ENCODE measurements at regions not wholly inside any gene's neighbourhood (a gene's known extent, or its start where the extent isn't known, plus 50 kb on each side); places are given as distances from the start of the nearest gene placed in this dataset.

GRCh38 chr11:113613619-113614018 is 92.5 kb downstream of the TMPRSS5 start:
- no peak for TF ChIP-seq CTCF (IDR thresholded peaks at IDR 0.05; ENCODE audit: insufficient read depth, low read length, severe bottlenecking)
- DNase-seq (ENCODE audit: low read depth): no peak
- FAIRE-seq: no peak
- H3K27me3 ChIP-seq (ENCODE audit: control insufficient read depth, insufficient read depth, low read length): no peaks in the 10 kb centered on the region
- no peaks in the 10 kb centered on the region for H3K36me3 ChIP-seq (ENCODE audit: control insufficient read depth, insufficient read depth, low read length)
- no peak overlapping the region for H3K4me3 ChIP-seq (ENCODE audit: low read depth, low read length)

GRCh38 chr11:113604186-113604585 is 101.9 kb downstream of the TMPRSS5 start:
- Histone ChIP-seq H3K27me3 (ENCODE audit: control insufficient read depth, insufficient read depth, low read length) (no peaks in the 10 kb centered on the region), H3K36me3 (ENCODE audit: control insufficient read depth, insufficient read depth, low read length) (no peaks in the 10 kb centered on the region), H3K4me3 (ENCODE audit: low read depth, low read length) (no peak overlapping the region)
- DNase-seq (ENCODE audit: low read depth) (no peak), FAIRE-seq (no peak)
- TF ChIP-seq CTCF (IDR thresholded peaks at IDR 0.05; ENCODE audit: insufficient read depth, low read length, severe bottlenecking): no peak

DNA sequence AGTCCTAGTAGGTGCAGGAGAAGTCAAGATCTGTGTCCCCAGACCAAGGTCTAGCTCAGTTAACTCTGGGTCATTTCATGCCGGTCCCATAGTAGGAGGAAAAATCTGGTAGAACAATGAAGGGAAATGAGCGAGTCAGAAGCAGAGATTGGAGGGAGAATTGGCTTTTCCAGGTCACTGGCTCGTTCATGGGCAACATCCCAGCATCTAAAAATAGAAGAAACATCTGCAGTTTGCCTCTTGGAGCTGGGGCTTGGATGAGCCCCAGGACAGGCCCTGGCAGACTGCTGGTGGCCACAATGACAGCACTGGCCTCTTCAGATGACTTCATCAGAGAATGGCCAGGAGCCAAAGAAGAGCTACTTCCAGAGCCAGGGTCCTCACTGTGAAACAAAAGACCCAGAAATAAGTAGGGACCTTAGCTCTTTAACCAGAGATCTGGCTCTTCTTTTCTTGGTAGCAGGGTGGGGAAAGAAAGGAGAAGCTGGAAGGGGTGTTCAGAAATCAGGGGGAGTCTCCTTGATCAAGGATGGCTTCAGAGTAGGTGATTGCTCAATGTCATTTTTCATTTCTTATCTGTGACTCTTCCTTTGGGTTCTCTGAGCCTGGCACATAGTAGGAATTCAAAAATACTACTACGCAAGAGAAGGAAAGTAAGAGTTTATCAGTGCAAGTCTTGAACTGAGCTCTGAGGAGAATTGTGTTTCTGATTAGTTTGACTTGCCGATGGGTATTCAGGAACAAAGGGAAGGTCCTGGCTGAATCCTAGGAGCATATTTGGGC is 102.6 kb downstream of the TMPRSS5 start:
- no peaks in the 10 kb centered on the region for H3K27me3 ChIP-seq (ENCODE audit: control insufficient read depth, insufficient read depth, low read length)
- H3K4me3 ChIP-seq (ENCODE audit: low read depth, low read length): no peak overlapping the region
- no peaks in the 10 kb centered on the region for H3K36me3 ChIP-seq (ENCODE audit: control insufficient read depth, insufficient read depth, low read length)
- FAIRE-seq: no peak
- DNase-seq (ENCODE audit: low read depth): no peak
- no peak for TF ChIP-seq CTCF (IDR thresholded peaks at IDR 0.05; ENCODE audit: insufficient read depth, low read length, severe bottlenecking)

DNA sequence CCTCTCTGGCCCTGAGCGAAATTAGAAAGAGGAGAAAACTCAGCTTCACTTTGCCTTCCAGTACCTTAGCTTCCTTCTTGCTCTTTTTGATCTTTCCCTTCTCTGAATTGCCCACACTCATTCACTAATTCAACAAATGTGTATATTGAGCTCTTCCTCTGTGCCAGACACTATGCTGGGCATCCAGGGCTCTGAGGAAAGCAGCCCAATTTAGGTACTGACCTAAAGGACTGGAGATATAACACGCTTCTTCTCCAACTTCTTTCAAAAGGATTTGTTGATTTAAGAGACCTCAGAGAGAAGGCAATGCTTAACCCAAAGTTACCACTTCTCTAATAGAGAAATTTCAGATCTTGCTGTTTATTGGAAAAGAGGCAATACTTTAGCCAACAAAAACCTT is 103.6 kb downstream of the TMPRSS5 start:
- H3K36me3 ChIP-seq (ENCODE audit: control insufficient read depth, insufficient read depth, low read length): no peaks in the 10 kb centered on the region
- DNase-seq (ENCODE audit: low read depth) (no peak), FAIRE-seq (no peak)
- no peak for TF ChIP-seq CTCF (IDR thresholded peaks at IDR 0.05; ENCODE audit: insufficient read depth, low read length, severe bottlenecking)
- no peak overlapping the region for H3K4me3 ChIP-seq (ENCODE audit: low read depth, low read length)
- no peaks in the 10 kb centered on the region for H3K27me3 ChIP-seq (ENCODE audit: control insufficient read depth, insufficient read depth, low read length)

GRCh38 chr11:113596658-113597057 is 109.5 kb downstream of the TMPRSS5 start:
- FAIRE-seq (no peak), DNase-seq (ENCODE audit: low read depth) (no peak)
- no peak overlapping the region for H3K4me3 ChIP-seq (ENCODE audit: low read depth, low read length)
- H3K36me3 ChIP-seq (ENCODE audit: control insufficient read depth, insufficient read depth, low read length): no peaks in the 10 kb centered on the region
- TF ChIP-seq CTCF (IDR thresholded peaks at IDR 0.05; ENCODE audit: insufficient read depth, low read length, severe bottlenecking): no peak
- no peaks in the 10 kb centered on the region for H3K27me3 ChIP-seq (ENCODE audit: control insufficient read depth, insufficient read depth, low read length)

Measured in bronchial epithelial cell (primary cell).